ENCODE measurements at regions not wholly inside any gene's neighbourhood (a gene's known extent, or its start where the extent isn't known, plus 50 kb on each side); places are given as distances from the start of the nearest gene placed in this dataset.

GRCh38 chr10:109432281-109432680 is 491.0 kb downstream of the XPNPEP1 start:
- no peak for TF ChIP-seq CTCF (IDR thresholded peaks at IDR 0.05; ENCODE audit: insufficient read depth, low read length, poor library complexity, severe bottlenecking)
- no peak overlapping the region for H3K4me3 ChIP-seq (replicated peaks; ENCODE audit: low read depth, low read length)
- H3K27me3 ChIP-seq (replicated peaks; ENCODE audit: control insufficient read depth, insufficient read depth, low read length), result no peaks in the 10 kb centered on the region
- DNase-seq (ENCODE audit: extremely low read depth, insufficient read length), result no peak
- H3K36me3 ChIP-seq (ENCODE audit: control insufficient read depth, insufficient read depth, low read length), result no peaks in the 10 kb centered on the region

- no peak for DNase-seq (ENCODE audit: extremely low read depth, insufficient read length)
- Histone ChIP-seq H3K27me3 (replicated peaks; ENCODE audit: control insufficient read depth, insufficient read depth, low read length) (no peaks in the 10 kb centered on the region), H3K36me3 (ENCODE audit: control insufficient read depth, insufficient read depth, low read length) (no peaks in the 10 kb centered on the region), H3K4me3 (replicated peaks; ENCODE audit: low read depth, low read length) (no peak overlapping the region)
- TF ChIP-seq CTCF (IDR thresholded peaks at IDR 0.05; ENCODE audit: insufficient read depth, low read length, poor library complexity, severe bottlenecking), result no peak
Observed at GRCh38 chr10:109430799-109431198, 492.5 kb downstream of the XPNPEP1 start.

GRCh38 chr10:109430043-109430760 is 493.1 kb downstream of the XPNPEP1 start:
- Histone ChIP-seq H3K4me3 (replicated peaks; ENCODE audit: low read depth, low read length) (no peak overlapping the region), H3K36me3 (ENCODE audit: control insufficient read depth, insufficient read depth, low read length) (no peaks in the 10 kb centered on the region), H3K27me3 (replicated peaks; ENCODE audit: control insufficient read depth, insufficient read depth, low read length) (no peaks in the 10 kb centered on the region)
- no peak for DNase-seq (ENCODE audit: extremely low read depth, insufficient read length)
- TF ChIP-seq CTCF (IDR thresholded peaks at IDR 0.05; ENCODE audit: insufficient read depth, low read length, poor library complexity, severe bottlenecking), result no peak

GRCh38 chr10:109428775-109429491 is 494.4 kb downstream of the XPNPEP1 start:
- H3K36me3 ChIP-seq (ENCODE audit: control insufficient read depth, insufficient read depth, low read length), result no peaks in the 10 kb centered on the region
- H3K4me3 ChIP-seq (replicated peaks; ENCODE audit: low read depth, low read length), result no peak overlapping the region
- DNase-seq (ENCODE audit: extremely low read depth, insufficient read length), result no peak
- no peak for TF ChIP-seq CTCF (IDR thresholded peaks at IDR 0.05; ENCODE audit: insufficient read depth, low read length, poor library complexity, severe bottlenecking)
- no peaks in the 10 kb centered on the region for H3K27me3 ChIP-seq (replicated peaks; ENCODE audit: control insufficient read depth, insufficient read depth, low read length)

- no peak for TF ChIP-seq CTCF (IDR thresholded peaks at IDR 0.05; ENCODE audit: insufficient read depth, low read length, poor library complexity, severe bottlenecking)
- H3K27me3 ChIP-seq (replicated peaks; ENCODE audit: control insufficient read depth, insufficient read depth, low read length), result no peaks in the 10 kb centered on the region
- H3K36me3 ChIP-seq (ENCODE audit: control insufficient read depth, insufficient read depth, low read length), result no peaks in the 10 kb centered on the region
- H3K4me3 ChIP-seq (replicated peaks; ENCODE audit: low read depth, low read length), result no peak overlapping the region
- DNase-seq (ENCODE audit: extremely low read depth, insufficient read length), result no peak
Observed at GRCh38 chr10:109427411-109427810, 495.9 kb downstream of the XPNPEP1 start.

All from GM06990 (cell line).